ENCODE measurements at regions not wholly inside any gene's neighbourhood (a gene's known extent, or its start where the extent isn't known, plus 50 kb on each side); places are given as distances from the start of the nearest gene placed in this dataset.

GRCh38 chr10:28434063-28434462 lies 98.9 kb upstream of the WAC start:
- TF ChIP-seq CTCF (IDR thresholded peaks at IDR 0.05) (no peak), POLR2A (IDR thresholded peaks at IDR 0.05) (no peak)
